ENCODE measurements at regions not wholly inside any gene's neighbourhood (a gene's known extent, or its start where the extent isn't known, plus 50 kb on each side); places are given as distances from the start of the nearest gene placed in this dataset.
"Not testable (repeated sequence)": the region's sequence is repeated elsewhere in the genome, so short reads cannot be mapped to it uniquely, and the experiment has no call there.

DNA sequence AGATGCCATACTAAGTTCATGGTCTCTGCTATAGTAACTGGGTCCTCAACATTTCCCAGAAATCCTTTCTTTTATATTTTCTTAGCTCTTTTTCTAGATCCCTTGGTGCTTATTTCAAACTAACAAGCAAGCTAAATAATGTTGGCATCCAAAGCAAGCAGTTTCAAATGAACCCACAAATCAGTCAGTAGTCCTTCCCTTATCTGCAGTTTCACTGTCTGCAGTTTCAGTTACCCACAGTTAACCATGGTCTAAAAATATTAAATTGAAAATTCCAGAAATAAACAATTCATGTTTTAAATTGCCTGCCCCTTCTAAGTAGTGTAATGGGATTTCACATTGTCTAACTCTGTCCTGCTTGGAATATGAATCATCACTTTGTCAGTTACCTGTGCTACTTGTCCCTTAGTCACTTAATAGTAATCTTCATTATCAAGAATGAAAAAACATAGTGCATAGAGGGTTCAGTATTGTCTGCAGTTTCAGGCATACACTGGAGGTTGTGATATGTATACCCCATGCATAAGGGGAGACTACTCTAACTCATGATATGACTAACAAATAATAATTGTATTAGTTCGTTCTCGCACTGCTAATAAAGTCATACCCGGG, 633.7 kb downstream of the MECOM start:
- no peak for DNase-seq (ENCODE audit: low spot score)

DNA sequence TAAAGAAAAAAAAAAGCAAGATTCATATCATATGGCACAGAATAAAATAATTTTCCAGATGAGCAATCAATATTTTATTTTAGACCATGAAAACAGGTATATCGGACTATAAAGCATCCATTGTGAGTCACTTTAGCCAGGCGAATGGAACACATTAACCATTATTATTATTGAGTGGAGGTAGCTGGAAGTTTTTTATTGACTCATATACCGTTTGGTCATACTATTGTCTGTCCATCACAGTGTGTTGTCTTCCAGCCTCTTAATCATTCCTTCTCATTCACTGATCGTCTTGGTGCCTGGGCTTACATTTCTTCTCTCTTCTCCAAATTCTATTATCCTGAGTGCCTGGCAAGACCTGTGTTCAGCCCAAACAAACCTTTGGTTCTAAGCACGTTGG, 634.8 kb downstream of the MECOM start:
- DNase-seq (ENCODE audit: low spot score) = no peak

DNA sequence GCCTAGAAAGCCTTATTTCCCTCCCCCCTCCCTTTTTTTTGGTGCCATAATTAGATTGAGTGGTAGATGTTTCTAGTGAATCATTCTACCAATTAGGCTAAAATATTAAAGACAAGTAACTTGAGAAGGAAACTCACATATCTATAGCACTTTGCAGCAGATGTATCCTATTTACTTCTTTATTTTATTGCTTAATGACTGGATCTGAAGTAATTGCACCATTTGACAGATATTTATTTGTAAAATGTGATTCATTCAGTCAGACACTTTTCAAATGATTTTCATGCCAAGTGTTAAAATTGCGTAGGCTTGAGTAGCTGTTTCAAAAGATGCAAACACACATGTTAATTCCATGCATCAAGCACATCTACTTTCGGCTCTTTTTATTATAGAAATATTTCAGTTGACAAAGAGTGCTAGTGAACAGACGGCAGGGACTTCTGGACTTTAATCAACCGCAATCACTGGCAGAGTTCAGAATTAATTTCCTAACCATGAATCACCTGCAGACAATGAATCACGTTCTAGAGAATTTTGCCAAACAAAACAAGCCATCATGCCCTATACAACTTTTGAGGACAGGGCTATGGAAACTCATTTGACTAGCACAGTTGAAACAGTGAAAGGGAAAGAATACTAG, 636.8 kb downstream of the MECOM start:
- DNase-seq (ENCODE audit: low spot score) = no peak

DNA sequence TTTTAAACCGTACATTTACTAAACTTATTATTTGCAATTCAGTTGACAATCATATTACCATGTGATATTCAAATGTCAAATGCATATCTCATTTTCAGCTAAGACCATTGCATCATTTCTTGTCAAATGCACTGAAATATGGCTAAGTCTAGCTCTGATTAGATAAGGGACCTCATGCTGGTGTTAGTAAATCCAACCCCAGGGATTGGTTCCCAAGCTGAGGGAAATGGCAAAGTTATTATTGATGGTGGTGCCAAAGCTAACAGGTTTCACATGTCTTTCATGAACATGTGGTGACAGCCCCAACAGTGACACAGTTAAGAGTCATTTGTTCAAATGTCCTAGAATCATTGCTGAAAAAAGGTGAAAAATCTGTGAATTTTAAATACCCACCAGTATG, 641.1 kb downstream of the MECOM start:
- no peak for DNase-seq (ENCODE audit: low spot score)

GRCh38 chr3:169020371-169020770, 643.1 kb downstream of the MECOM start:
- no peak for DNase-seq (ENCODE audit: low spot score)

- no peak for DNase-seq (ENCODE audit: low spot score)
These were observed 654.1 kb downstream of the MECOM start for GRCh38 chr3:169009453-169009852.

DNA sequence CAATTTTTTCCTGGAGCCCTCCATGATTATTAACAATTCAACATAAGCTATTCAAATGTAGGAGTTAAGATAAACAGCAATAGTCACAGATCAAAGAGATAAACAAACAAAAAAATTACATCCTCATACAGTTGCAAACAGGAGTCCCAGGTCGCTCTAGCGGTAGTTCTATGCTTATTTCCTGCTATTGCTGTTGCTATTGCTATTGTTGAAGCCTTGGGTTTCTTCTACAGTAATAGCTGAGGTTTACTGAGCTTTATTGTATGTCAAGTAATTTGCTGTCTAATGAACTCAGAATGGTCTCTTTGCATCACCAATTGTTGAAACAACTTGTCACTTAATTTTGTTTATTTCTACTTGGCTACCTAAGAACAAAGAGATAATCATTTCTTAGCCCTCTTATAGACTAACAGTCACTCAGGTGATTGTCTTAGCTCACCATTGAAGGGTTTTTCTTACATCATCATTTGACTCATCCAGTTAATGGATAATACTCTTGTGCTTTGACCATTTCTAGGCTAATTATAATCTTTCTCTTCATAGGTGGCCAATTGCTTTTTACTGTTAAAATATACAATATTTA, 654.6 kb downstream of the MECOM start:
- DNase-seq (ENCODE audit: low spot score) = no peak

- no peak for DNase-seq (ENCODE audit: low spot score)
These were observed 656.4 kb downstream of the MECOM start for GRCh38 chr3:169007145-169007544.

- DNase-seq (ENCODE audit: low spot score) = not testable (repeated sequence)
These were observed 657.1 kb downstream of the MECOM start for GRCh38 chr3:169006398-169006797.

- no peak for DNase-seq (ENCODE audit: low spot score)
These were observed 660.8 kb downstream of the MECOM start for GRCh38 chr3:169002689-169003088.

GRCh38 chr3:168998792-168999191, 664.7 kb downstream of the MECOM start:
- no peak for DNase-seq (ENCODE audit: low spot score)

GRCh38 chr3:168997488-168997887, 666.0 kb downstream of the MECOM start:
- no peak for DNase-seq (ENCODE audit: low spot score)

DNA sequence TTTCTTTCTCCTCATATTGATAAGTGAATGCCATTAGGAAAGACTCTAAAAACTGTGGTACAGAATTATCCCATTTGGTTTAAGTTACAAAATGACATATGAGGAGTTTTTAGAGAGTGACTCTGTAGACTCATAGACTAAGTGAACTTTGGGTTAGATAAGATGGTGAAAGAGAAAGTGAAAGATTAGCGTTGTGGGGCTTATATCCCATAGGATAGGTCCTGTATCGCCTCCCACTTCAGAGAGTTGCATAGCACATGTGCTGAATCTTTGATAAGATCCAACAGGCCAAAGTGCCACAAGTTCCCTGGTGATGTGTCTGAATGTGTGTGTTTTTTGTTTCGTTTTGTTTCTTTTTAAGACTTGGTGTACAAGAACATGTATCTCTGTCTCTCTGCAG, 666.9 kb downstream of the MECOM start:
- no peak for DNase-seq (ENCODE audit: low spot score)

DNA sequence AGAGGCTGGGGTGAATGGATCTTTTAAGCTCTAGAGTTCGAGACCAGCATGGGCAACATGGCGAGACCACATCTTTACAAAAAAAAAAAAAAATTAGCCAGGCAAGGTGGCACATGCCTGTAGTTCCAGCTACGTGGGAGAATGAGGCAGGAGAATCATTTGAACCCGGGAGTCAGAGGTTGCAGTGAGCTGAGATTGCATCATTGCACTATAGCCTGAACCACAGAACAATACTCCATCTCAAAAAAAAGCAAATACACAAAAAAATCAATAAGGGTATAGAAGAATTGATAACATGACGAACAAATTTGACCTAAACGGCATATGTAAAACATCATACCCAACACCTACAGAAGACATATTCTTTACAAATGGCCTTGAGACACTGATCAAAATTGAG, 668.4 kb downstream of the MECOM start:
- DNase-seq (ENCODE audit: low spot score) = no peak

- no peak for DNase-seq (ENCODE audit: low spot score)
These were observed 671.7 kb downstream of the MECOM start for GRCh38 chr3:168991803-168992202.

GRCh38 chr3:168990621-168991020, 672.9 kb downstream of the MECOM start:
- DNase-seq (ENCODE audit: low spot score) = no peak

DNA sequence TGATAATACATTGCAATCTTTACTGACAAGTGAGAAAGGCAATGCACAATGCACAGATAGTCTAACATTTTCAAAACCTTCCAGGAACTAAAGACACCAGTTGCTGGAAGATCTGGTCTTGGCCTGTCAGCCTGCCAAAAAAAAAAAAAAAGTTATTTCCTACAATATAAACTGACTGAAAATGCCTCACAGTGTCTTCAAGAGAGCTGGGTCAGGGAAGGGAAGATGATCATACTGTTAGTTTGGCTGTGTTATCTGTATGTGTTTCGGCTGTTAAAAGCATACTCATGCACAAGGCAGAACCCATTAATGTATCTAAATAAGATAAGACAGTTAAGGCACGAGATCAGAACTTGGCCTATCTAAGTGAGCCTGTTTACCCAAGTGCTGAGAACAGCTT, 673.4 kb downstream of the MECOM start:
- no peak for DNase-seq (ENCODE audit: low spot score)

DNA sequence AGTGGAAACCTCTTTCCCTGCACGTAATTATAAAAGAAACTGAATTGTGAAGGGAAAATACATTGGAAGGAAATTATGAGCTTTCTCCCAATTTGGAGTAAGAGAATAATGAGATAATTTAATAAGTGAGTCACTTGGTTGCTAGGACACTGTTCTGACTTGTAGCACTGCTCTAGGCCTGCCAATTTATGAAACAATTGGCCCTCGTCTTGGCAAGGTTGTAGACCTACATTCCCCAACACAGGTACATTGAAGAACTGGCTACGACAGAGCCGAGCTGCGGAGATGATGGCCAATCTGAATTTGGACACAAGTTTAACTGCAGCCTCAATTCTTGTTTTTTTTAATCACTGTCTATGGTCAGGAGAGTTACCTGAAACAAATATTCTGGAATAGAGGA, 674.1 kb downstream of the MECOM start:
- no peak for DNase-seq (ENCODE audit: low spot score)

DNA sequence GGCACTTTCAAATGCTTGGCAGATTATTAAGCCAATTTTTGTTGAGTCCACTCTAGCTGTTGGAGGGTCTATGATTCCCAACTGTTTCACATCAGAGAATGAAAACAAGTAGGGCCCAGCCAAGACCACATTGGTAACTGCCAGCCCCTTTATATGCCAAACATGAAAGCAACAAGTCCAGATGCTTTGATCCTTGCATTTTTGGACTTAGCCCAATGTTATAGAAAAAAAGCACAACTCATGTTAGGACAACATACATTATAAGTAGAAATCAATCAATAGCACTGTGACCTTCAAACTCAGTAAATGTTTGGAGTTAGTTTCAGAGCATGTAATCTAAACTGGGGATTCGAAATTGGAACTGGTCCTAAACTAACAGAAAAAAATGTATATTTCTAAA, 674.7 kb downstream of the MECOM start:
- DNase-seq (ENCODE audit: low spot score) = no peak

GRCh38 chr3:168984872-168985271, 678.6 kb downstream of the MECOM start:
- no peak for DNase-seq (ENCODE audit: low spot score)

DNA sequence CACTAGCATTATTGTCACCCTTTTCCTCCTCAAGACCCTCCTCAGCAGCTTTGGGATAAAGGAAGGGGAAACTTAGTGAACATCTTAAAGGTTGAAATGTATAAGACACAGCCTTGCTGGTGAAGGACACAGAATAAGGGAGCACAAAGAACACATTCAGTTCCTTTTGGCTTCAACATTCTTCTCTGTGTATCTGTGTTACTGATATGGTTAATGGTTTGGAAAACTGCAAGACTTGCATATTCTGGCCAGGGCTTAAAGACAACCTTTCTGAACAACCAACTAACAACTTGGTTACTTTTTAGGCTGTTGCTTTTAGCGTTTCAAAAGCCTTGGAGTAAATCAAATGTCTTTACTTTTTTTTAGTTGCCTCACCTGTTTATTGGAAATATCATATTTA, 680.5 kb downstream of the MECOM start:
- no peak for DNase-seq (ENCODE audit: low spot score)

GRCh38 chr3:168981396-168981795, 682.1 kb downstream of the MECOM start:
- no peak for DNase-seq (ENCODE audit: low spot score)

DNA sequence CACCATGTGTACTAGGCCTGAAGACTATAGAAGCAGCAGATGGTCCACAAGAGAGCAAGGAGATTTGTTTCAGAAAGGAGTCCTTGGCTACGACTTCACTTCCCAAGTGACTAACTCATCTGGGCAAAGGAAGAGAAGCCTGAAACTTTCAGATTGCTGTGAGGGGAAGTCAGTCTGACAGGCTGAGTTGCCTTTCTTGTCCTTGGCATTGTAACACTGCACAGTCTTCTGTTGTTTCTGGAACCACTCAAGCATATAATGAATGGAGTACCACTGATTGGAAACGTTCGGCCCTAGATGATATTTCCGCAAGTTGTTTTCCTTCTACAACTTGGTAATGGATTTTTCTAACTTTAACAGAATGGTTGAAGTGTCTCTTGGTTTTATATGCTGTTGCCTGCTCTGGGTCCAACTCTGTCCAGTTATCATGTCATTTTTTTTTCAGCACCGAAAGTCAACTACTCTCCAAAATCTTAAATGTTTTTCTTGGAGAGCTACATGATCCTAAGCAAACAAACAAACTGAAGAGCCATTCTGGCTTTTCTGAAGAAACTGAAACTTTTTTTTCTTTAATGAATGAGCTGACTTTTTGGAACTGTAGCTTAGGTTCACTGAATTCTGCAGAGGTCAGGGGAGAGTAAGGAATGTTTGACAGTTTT, 685.7 kb downstream of the MECOM start:
- no peak for DNase-seq (ENCODE audit: low spot score)
